ENCODE measurements at regions not wholly inside any gene's neighbourhood (a gene's known extent, or its start where the extent isn't known, plus 50 kb on each side); places are given as distances from the start of the nearest gene placed in this dataset.
"Not testable (repeated sequence)": the region's sequence is repeated elsewhere in the genome, so short reads cannot be mapped to it uniquely, and the experiment has no call there.

DNA sequence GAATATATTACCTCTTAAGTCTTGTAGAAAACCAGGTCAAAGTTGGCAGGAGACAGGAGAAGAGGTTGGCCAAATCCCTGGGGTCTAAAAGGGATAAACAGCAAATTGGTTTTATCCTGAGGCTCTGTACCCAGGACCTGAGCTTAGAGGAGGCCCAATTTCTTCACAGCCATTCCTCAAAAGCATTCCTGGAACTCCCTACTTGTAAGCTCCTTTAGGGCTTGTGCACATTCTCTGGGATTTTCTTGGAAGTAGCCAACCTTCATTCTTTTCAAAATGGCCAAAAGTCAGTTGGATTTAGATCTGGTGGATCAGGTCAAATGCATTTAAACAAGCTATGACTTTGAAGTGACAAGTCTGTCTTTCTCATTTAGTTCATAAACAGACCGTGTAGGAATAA, 152.1 kb upstream of the PLXNC1 start:
- no peak overlapping the region for H3K27ac ChIP-seq
- TF ChIP-seq, protein P1, sequence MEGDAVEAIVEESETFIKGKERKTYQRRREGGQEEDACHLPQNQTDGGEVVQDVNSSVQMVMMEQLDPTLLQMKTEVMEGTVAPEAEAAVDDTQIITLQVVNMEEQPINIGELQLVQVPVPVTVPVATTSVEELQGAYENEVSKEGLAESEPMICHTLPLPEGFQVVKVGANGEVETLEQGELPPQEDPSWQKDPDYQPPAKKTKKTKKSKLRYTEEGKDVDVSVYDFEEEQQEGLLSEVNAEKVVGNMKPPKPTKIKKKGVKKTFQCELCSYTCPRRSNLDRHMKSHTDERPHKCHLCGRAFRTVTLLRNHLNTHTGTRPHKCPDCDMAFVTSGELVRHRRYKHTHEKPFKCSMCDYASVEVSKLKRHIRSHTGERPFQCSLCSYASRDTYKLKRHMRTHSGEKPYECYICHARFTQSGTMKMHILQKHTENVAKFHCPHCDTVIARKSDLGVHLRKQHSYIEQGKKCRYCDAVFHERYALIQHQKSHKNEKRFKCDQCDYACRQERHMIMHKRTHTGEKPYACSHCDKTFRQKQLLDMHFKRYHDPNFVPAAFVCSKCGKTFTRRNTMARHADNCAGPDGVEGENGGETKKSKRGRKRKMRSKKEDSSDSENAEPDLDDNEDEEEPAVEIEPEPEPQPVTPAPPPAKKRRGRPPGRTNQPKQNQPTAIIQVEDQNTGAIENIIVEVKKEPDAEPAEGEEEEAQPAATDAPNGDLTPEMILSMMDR (IDR thresholded peaks at IDR 0.05; ENCODE audit: poor library complexity): no peak
- TF ChIP-seq EZH2 (IDR thresholded peaks at IDR 0.05; ENCODE audit: borderline replicate concordance) (no peak), EZH2phosphoT487 (IDR thresholded peaks at IDR 0.05; ENCODE audit: low read depth, severe bottlenecking, unreplicated experiment) (no peak)
- H3K4me3 ChIP-seq: no peak overlapping the region
- no peak overlapping the region for H2AFZ ChIP-seq
- no peaks in the 10 kb centered on the region for H3K9me3 ChIP-seq (ENCODE audit: low read depth)
- no peaks in the 10 kb centered on the region for H3K36me3 ChIP-seq (replicated peaks; ENCODE audit: insufficient read depth, low read depth)
- no peaks in the 10 kb centered on the region for H3K9me2 ChIP-seq (replicated peaks; ENCODE audit: insufficient read depth)
- H4K20me1 ChIP-seq (ENCODE audit: insufficient read depth, poor library complexity, severe bottlenecking): no peaks in the 10 kb centered on the region
- H3K4me2 ChIP-seq: no peak overlapping the region
- H3K79me2 ChIP-seq: no peaks in the 10 kb centered on the region
- no peaks in the 10 kb centered on the region for H3K27me3 ChIP-seq
- DNase-seq (ENCODE audit: low spot score): no peak
- H3K4me1 ChIP-seq (ENCODE audit: insufficient read depth): no peaks in the 10 kb centered on the region
- WGBS (ENCODE audit: low lambda C conversion rate, missing lambda C conversion rate): 73% methylated on average over 1 of the region's 1 CpG

DNA sequence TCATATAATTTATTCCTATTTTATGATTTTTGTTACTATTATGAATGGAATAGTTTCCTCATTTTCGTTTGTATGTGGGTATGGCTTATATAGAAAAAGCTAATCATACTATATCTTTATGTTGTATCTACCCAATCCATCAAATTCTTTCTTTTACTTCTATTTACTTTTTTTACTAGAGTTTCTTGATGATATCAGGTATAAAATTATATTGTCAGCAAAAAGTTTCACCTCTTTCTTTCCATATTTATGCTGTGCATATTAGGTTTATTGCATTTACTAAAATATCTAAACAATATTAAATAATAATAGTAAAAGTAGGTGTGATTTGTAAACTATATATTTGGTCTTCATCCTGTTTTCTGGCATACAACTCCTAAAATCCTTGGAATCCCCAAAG, 146.7 kb upstream of the PLXNC1 start:
- H3K27me3 ChIP-seq: no peaks in the 10 kb centered on the region
- no peak overlapping the region for H3K4me3 ChIP-seq
- no peak for TF ChIP-seq EZH2 (IDR thresholded peaks at IDR 0.05; ENCODE audit: borderline replicate concordance)
- TF ChIP-seq EZH2phosphoT487 (IDR thresholded peaks at IDR 0.05; ENCODE audit: low read depth, severe bottlenecking, unreplicated experiment): no peak
- TF ChIP-seq, protein P1 (IDR thresholded peaks at IDR 0.05; ENCODE audit: poor library complexity): no peak
- DNase-seq (ENCODE audit: low spot score): no peak
- H4K20me1 ChIP-seq (ENCODE audit: insufficient read depth, poor library complexity, severe bottlenecking): no peaks in the 10 kb centered on the region
- 54% methylated on average over 1 of the region's 1 CpG for whole genome bisulfite sequencing (ENCODE audit: low lambda C conversion rate, missing lambda C conversion rate)
- no peak overlapping the region for H3K4me2 ChIP-seq
- no peaks in the 10 kb centered on the region for H3K4me1 ChIP-seq (ENCODE audit: insufficient read depth)
- no peak overlapping the region for H3K27ac ChIP-seq
- H3K79me2 ChIP-seq: no peaks in the 10 kb centered on the region
- H3K9me2 ChIP-seq (replicated peaks; ENCODE audit: insufficient read depth): no peaks in the 10 kb centered on the region
- H3K36me3 ChIP-seq (replicated peaks; ENCODE audit: insufficient read depth, low read depth): no peaks in the 10 kb centered on the region
- H2AFZ ChIP-seq: no peak overlapping the region
- H3K9me3 ChIP-seq (ENCODE audit: low read depth): no peaks in the 10 kb centered on the region

DNA sequence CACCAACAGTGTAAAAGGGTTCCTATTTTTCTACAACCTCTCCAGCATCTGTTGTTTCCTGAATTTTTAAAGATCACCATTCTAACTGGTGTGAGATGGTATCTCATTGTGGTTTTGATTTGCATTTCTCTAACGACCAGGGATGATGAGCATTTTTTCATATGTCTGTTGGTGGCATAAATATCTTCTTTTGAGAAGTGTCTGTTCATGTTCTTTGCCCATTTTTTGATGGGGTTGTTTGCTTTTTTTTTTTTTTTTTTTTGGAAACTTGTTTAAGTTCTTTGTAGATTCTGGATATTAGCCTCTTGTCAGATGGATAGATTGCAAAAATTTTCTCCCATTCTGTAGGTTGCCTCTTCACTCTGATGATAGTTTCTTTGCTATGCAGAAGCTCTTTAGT, 145.5 kb upstream of the PLXNC1 start:
- H2AFZ ChIP-seq: not testable (repeated sequence)
- 59% methylated on average over 1 of the region's 1 CpG for WGBS (ENCODE audit: low lambda C conversion rate, missing lambda C conversion rate)

DNA sequence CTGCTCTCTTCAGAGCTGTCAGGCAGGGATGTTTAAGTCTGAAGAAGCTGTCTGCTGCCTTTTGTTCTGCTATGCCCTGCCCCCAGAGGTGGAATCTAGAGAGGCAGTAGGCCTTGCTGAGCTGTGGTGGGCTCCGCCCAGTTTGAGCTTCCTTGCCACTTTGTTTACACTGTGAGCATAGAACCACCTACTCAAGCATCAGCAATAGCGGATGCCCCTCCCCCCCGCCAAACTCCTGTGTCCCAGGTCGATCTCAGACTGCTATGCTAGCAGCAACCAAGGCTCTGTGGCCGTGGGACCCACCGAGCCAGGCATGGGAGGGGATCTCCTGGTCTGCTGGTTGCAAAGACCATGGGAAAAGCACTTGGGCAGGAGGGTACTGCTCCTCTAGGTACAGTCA, 140.5 kb upstream of the PLXNC1 start:
- 85% methylated on average over 6 of the region's 6 CpGs for WGBS (ENCODE audit: low lambda C conversion rate, missing lambda C conversion rate)
- not testable (repeated sequence) for DNase-seq (ENCODE audit: low spot score)

More for the DNA sequence above, 145.5 kb upstream of the PLXNC1 start:
- not testable (repeated sequence) for H3K27ac ChIP-seq; H3K4me3 ChIP-seq; H3K9me3 ChIP-seq (ENCODE audit: low read depth); H4K20me1 ChIP-seq (ENCODE audit: insufficient read depth, poor library complexity, severe bottlenecking); H3K27me3 ChIP-seq; H3K4me1 ChIP-seq (ENCODE audit: insufficient read depth); H3K36me3 ChIP-seq (replicated peaks; ENCODE audit: insufficient read depth, low read depth); DNase-seq (ENCODE audit: low spot score); H3K9me2 ChIP-seq (replicated peaks; ENCODE audit: insufficient read depth); H3K4me2 ChIP-seq; H3K79me2 ChIP-seq

DNA sequence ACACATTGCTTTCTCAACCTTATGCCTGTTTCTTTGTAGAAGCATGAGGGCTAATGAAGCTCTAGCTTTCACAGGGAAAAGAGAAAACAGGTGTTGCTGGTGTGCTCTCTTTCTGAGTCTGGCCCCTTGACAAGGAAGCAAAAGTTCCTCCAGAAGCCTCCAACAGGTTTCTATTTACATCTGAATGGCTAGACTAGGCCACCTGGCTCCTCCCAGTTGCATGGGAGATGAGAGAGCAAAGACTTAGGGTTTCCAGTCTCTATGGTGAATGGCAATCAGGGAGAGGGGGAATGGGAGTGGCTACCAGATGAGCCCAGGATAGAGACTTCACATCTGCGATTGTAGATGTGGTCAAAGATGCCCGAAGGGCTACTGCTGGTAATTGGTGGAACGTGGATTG, 138.1 kb upstream of the PLXNC1 start:
- DNase-seq (ENCODE audit: low spot score): no peak
- no peaks in the 10 kb centered on the region for H3K9me3 ChIP-seq (ENCODE audit: low read depth)
- no peaks in the 10 kb centered on the region for H3K79me2 ChIP-seq
- no peaks in the 10 kb centered on the region for H3K27me3 ChIP-seq
- 75% methylated on average over 3 of the region's 3 CpGs for WGBS (ENCODE audit: low lambda C conversion rate, missing lambda C conversion rate)
- no peaks in the 10 kb centered on the region for H4K20me1 ChIP-seq (ENCODE audit: insufficient read depth, poor library complexity, severe bottlenecking)
- no peaks in the 10 kb centered on the region for H3K4me1 ChIP-seq (ENCODE audit: insufficient read depth)
- H3K36me3 ChIP-seq (replicated peaks; ENCODE audit: insufficient read depth, low read depth): no peaks in the 10 kb centered on the region
- no peak overlapping the region for H3K27ac ChIP-seq
- no peak overlapping the region for H3K4me2 ChIP-seq
- no peak overlapping the region for H3K4me3 ChIP-seq
- TF ChIP-seq EZH2phosphoT487 (IDR thresholded peaks at IDR 0.05; ENCODE audit: low read depth, severe bottlenecking, unreplicated experiment) (no peak), EZH2 (IDR thresholded peaks at IDR 0.05; ENCODE audit: borderline replicate concordance) (no peak)
- TF ChIP-seq, protein P1 (IDR thresholded peaks at IDR 0.05; ENCODE audit: poor library complexity): no peak
- no peaks in the 10 kb centered on the region for H3K9me2 ChIP-seq (replicated peaks; ENCODE audit: insufficient read depth)
- H2AFZ ChIP-seq: no peak overlapping the region

More for the DNA sequence above, 140.5 kb upstream of the PLXNC1 start:
- not testable (repeated sequence) for H3K36me3 ChIP-seq (replicated peaks; ENCODE audit: insufficient read depth, low read depth); H3K4me3 ChIP-seq; H3K79me2 ChIP-seq; H3K9me3 ChIP-seq (ENCODE audit: low read depth); H2AFZ ChIP-seq; H3K4me1 ChIP-seq (ENCODE audit: insufficient read depth); H3K9me2 ChIP-seq (replicated peaks; ENCODE audit: insufficient read depth); H3K27ac ChIP-seq; H3K27me3 ChIP-seq; H4K20me1 ChIP-seq (ENCODE audit: insufficient read depth, poor library complexity, severe bottlenecking); H3K4me2 ChIP-seq

Measured in hepatocyte (in vitro differentiated cells).